GM12878 (cell line): ENCODE measurements at regions not wholly inside any gene's neighbourhood (a gene's known extent, or its start where the extent isn't known, plus 50 kb on each side); places are given as distances from the start of the nearest gene placed in this dataset.

Experiments used
- ATF2 ChIP-seq: IDR thresholded peaks from 2 replicates; pipeline ENCODE4 v1.6.1; 2012; ENCODE audit warnings: low read length, inconsistent platforms
- ATF3 ChIP-seq: IDR thresholded peaks from 2 replicates; pipeline ENCODE4 v1.6.1; 2011; ENCODE audit warnings: low read depth, mild to moderate bottlenecking, low read length, moderate library complexity, borderline replicate concordance; ENCODE audit errors: extremely low read depth
- BCLAF1 ChIP-seq: fragments of 450-650 bp; IDR thresholded peaks from 2 replicates; pipeline ENCODE4 v1.6.1; 2017; ENCODE audit warnings: antibody characterized with exemption, mild to moderate bottlenecking, moderate library complexity
- CHD4 ChIP-seq: fragments of 200-600 bp; sonication (generic); IDR thresholded peaks from 2 replicates; pipeline ENCODE4 v1.6.1; 2016; ENCODE audit warnings: mild to moderate bottlenecking
- CTCF ChIP-seq, 3 experiments: IDR thresholded peaks in 2 of 3; conservative IDR thresholded peaks in 1 of 3; 2 replicates each; pipeline ENCODE4 v1.5.1; 2011; ENCODE audit warnings: low read depth in 3 of 3, low read length in 3 of 3, mild to moderate bottlenecking in 3 of 3, control low read depth in 2 of 3, moderate library complexity in 2 of 3, inconsistent platforms in 1 of 3, mixed read lengths in 1 of 3; ENCODE audit not compliant: control insufficient read depth in 2 of 3, insufficient read depth in 1 of 3; ENCODE audit errors: extremely low read depth in 1 of 3
- HDAC2 ChIP-seq: fragments of 200-600 bp; sonication (generic); IDR thresholded peaks from 2 replicates; pipeline ENCODE4 v1.6.1; 2017
- JUNB ChIP-seq: IDR thresholded peaks from 2 replicates; pipeline ENCODE4 v1.6.1; 2016; ENCODE audit warnings: antibody characterized with exemption, mild to moderate bottlenecking
- JUND ChIP-seq: IDR thresholded peaks from 2 replicates; pipeline ENCODE4 v1.6.1; 2012; ENCODE audit warnings: low read depth, mild to moderate bottlenecking, low read length, improper control_type of control experiment, moderate library complexity
- KLF5 ChIP-seq: fragments of 450-650 bp; IDR thresholded peaks from 2 replicates; pipeline ENCODE4 v1.6.1; 2014; ENCODE audit warnings: mild to moderate bottlenecking; ENCODE audit not compliant: partially characterized antibody
- POLR2A ChIP-seq: IDR thresholded peaks from 2 replicates; pipeline ENCODE4 v1.6.1; 2011; ENCODE audit warnings: low read depth, mild to moderate bottlenecking, low read length
- RAD51 ChIP-seq: fragments of 450-650 bp; IDR thresholded peaks from 2 replicates; pipeline ENCODE4 v1.6.1; 2016; ENCODE audit warnings: moderate library complexity, mild to moderate bottlenecking, inconsistent platforms
- ZNF274 ChIP-seq: IDR thresholded peaks from one replicate; pipeline ENCODE4 v1.8.0; 2011; ENCODE audit not compliant: insufficient read length, insufficient read depth

- no peak for TF ChIP-seq KLF5
- no peak for TF ChIP-seq HDAC2
- no peak for TF ChIP-seq JUND
- TF ChIP-seq CHD4: no peak
- no peak for TF ChIP-seq BCLAF1
- TF ChIP-seq ATF3: no peak
- TF ChIP-seq POLR2A: no peak
- TF ChIP-seq RAD51: no peak
- TF ChIP-seq JUNB: no peak
- no peak for TF ChIP-seq ATF2
- TF ChIP-seq CTCF (IDR thresholded peaks at IDR 0.05 in 2 of 3, conservative IDR thresholded peaks at IDR 0.05 in 1 of 3; ENCODE audit: control insufficient read depth in 2 of 3, extremely low read depth in 1 of 3, insufficient read depth in 1 of 3, low read depth in 3 of 3, low read length in 3 of 3): no peak
- no peak for TF ChIP-seq ZNF274
Measured at GRCh38 chr3:106734712-106735111, 642.5 kb upstream of the CCDC54 start.
